GM13977 (cell line): ENCODE measurements at regions not wholly inside any gene's neighbourhood (a gene's known extent, or its start where the extent isn't known, plus 50 kb on each side); places are given as distances from the start of the nearest gene placed in this dataset.

ENCODE experiments used
- DNase-seq: peaks from one replicate; pipeline ENCODE4 v3.0.0; 2012; ENCODE audit warnings: low spot score
- CTCF ChIP-seq: IDR thresholded peaks from 2 replicates; pipeline ENCODE4 v1.5.1; 2012; ENCODE audit warnings: mild to moderate bottlenecking, control low read depth; ENCODE audit not compliant: insufficient read depth; ENCODE audit errors: extremely low read depth, missing control alignments
- in situ Hi-C: fragments of 300-500 bp; cut with MboI; formaldehyde crosslinking; loops from one replicate; pipeline ENCODE4 v1.12.0; 2022; ENCODE audit warnings: low sequenced_read_pairs, low pct_unique_long_range_greater_than_20kb, mixed read lengths, inconsistent platforms; ENCODE audit not compliant: unreplicated experiment

GRCh38 chr15:39332846-39333245, 248.0 kb upstream of the THBS1 start:
- no peak for TF ChIP-seq CTCF
- DNase-seq: no peak
- in situ Hi-C loops: no loop called here

- no peak for DNase-seq
- TF ChIP-seq CTCF: no peak
- in situ Hi-C loops: no loop called here
These were observed 247.5 kb upstream of the THBS1 start for GRCh38 chr15:39333393-39333792.

- in situ Hi-C loops: no loop called here
- no peak for DNase-seq
- no peak for TF ChIP-seq CTCF
These were observed 247.0 kb upstream of the THBS1 start for GRCh38 chr15:39333896-39334295.

- no peak for DNase-seq
- no peak for TF ChIP-seq CTCF
- in situ Hi-C loops: no loop called here
These were observed 244.0 kb upstream of the THBS1 start for GRCh38 chr15:39336926-39337325.

- TF ChIP-seq CTCF: no peak
- in situ Hi-C loops: no loop called here
- DNase-seq: no peak
These were observed 242.6 kb upstream of the THBS1 start for GRCh38 chr15:39338251-39338650.

- DNase-seq: no peak
- in situ Hi-C loops: no loop called here
- TF ChIP-seq CTCF: no peak
These were observed 239.8 kb upstream of the THBS1 start for GRCh38 chr15:39340903-39341645.
